ENCODE measurements at regions not wholly inside any gene's neighbourhood (a gene's known extent, or its start where the extent isn't known, plus 50 kb on each side); places are given as distances from the start of the nearest gene placed in this dataset.

DNA sequence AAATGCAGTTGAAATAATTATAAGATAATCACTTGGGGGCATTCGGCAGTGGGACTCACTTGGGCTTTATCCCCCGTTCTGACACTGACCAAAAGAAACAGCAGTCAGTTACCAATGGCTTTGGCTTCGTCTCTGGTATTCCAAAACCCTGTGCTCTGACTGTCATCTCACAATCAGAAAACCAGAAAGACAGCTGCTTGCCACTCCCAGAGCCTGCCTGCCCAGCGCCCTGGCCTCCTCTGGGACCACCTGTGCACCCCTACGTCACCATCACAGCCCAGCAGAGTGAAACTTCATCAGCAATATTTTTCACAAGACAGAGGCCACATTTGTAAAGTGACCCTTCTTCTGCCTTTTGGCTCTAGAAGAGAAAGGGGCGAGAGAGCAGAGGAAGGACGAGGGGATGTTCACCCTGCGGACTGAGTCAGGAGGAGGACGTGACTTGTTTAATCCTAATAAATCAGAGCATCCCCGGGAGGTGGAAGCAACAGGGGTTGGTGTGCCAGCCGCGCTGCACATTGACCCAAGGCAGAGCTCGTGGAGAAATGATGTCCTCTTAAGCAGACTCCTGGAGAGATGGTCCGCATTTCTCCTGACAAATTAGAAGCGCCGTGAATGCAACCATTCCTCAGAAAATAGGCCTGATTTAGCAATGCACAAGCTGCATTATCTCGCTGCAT, 397.8 kb upstream of the ZNF507 start:
- TF ChIP-seq, protein P1, sequence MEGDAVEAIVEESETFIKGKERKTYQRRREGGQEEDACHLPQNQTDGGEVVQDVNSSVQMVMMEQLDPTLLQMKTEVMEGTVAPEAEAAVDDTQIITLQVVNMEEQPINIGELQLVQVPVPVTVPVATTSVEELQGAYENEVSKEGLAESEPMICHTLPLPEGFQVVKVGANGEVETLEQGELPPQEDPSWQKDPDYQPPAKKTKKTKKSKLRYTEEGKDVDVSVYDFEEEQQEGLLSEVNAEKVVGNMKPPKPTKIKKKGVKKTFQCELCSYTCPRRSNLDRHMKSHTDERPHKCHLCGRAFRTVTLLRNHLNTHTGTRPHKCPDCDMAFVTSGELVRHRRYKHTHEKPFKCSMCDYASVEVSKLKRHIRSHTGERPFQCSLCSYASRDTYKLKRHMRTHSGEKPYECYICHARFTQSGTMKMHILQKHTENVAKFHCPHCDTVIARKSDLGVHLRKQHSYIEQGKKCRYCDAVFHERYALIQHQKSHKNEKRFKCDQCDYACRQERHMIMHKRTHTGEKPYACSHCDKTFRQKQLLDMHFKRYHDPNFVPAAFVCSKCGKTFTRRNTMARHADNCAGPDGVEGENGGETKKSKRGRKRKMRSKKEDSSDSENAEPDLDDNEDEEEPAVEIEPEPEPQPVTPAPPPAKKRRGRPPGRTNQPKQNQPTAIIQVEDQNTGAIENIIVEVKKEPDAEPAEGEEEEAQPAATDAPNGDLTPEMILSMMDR (IDR thresholded peaks at IDR 0.05; ENCODE audit: low read depth, low read length, missing input control), result no peak
- TF ChIP-seq, protein P2, sequence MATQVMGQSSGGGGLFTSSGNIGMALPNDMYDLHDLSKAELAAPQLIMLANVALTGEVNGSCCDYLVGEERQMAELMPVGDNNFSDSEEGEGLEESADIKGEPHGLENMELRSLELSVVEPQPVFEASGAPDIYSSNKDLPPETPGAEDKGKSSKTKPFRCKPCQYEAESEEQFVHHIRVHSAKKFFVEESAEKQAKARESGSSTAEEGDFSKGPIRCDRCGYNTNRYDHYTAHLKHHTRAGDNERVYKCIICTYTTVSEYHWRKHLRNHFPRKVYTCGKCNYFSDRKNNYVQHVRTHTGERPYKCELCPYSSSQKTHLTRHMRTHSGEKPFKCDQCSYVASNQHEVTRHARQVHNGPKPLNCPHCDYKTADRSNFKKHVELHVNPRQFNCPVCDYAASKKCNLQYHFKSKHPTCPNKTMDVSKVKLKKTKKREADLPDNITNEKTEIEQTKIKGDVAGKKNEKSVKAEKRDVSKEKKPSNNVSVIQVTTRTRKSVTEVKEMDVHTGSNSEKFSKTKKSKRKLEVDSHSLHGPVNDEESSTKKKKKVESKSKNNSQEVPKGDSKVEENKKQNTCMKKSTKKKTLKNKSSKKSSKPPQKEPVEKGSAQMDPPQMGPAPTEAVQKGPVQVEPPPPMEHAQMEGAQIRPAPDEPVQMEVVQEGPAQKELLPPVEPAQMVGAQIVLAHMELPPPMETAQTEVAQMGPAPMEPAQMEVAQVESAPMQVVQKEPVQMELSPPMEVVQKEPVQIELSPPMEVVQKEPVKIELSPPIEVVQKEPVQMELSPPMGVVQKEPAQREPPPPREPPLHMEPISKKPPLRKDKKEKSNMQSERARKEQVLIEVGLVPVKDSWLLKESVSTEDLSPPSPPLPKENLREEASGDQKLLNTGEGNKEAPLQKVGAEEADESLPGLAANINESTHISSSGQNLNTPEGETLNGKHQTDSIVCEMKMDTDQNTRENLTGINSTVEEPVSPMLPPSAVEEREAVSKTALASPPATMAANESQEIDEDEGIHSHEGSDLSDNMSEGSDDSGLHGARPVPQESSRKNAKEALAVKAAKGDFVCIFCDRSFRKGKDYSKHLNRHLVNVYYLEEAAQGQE (IDR thresholded peaks at IDR 0.05), result no peak
- TF ChIP-seq SP1 (IDR thresholded peaks at IDR 0.05), result no peak
- TF ChIP-seq GABPA (IDR thresholded peaks at IDR 0.05 in 1 of 2, conservative IDR thresholded peaks at IDR 0.05 in 1 of 2), result no peak
- TF ChIP-seq, protein P3, sequence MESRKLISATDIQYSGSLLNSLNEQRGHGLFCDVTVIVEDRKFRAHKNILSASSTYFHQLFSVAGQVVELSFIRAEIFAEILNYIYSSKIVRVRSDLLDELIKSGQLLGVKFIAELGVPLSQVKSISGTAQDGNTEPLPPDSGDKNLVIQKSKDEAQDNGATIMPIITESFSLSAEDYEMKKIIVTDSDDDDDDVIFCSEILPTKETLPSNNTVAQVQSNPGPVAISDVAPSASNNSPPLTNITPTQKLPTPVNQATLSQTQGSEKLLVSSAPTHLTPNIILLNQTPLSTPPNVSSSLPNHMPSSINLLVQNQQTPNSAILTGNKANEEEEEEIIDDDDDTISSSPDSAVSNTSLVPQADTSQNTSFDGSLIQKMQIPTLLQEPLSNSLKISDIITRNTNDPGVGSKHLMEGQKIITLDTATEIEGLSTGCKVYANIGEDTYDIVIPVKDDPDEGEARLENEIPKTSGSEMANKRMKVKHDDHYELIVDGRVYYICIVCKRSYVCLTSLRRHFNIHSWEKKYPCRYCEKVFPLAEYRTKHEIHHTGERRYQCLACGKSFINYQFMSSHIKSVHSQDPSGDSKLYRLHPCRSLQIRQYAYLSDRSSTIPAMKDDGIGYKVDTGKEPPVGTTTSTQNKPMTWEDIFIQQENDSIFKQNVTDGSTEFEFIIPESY (IDR thresholded peaks at IDR 0.05), result no peak
- TF ChIP-seq YY1 (IDR thresholded peaks at IDR 0.05), result no peak
- no peak for TF ChIP-seq FOXA1 (IDR thresholded peaks at IDR 0.05)
- TF ChIP-seq HNF4G (IDR thresholded peaks at IDR 0.05), result no peak
- no peak for TF ChIP-seq TAF1 (conservative IDR thresholded peaks at IDR 0.05)
- TF ChIP-seq JUND (IDR thresholded peaks at IDR 0.05), result no peak
- no peak for TF ChIP-seq RAD21 (IDR thresholded peaks at IDR 0.05)
- TF ChIP-seq, protein P4, sequence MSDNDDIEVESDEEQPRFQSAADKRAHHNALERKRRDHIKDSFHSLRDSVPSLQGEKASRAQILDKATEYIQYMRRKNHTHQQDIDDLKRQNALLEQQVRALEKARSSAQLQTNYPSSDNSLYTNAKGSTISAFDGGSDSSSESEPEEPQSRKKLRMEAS (IDR thresholded peaks at IDR 0.05), result no peak
